COLO829 (cell line): ENCODE measurements at regions not wholly inside any gene's neighbourhood (a gene's known extent, or its start where the extent isn't known, plus 50 kb on each side); places are given as distances from the start of the nearest gene placed in this dataset.

ENCODE experiments used
- DNase-seq: peaks from one replicate; pipeline ENCODE4 v3.0.0; 2012; ENCODE audit warnings: low spot score

DNA sequence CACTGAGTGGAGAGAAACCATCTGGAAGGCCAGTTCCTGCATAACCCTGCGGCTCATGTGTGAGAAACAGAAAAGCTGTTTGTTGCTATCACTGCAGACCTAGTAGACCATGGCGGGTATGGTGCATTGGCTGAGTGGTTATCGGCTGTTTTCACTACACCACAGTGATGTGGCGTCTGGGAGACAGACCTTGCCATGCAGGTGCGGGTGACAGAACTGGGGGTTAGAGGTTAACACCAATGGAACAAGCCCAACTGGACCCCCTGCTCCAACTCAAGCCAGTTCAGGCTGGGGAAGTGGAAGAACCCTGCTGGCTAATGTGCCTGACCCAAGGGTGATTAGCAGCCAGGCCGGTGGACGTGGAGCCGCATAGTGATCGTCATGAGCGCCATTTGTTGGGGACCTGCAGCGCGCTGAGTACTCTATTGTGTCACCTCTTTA is 91.9 kb downstream of the IRF8 start:
- DNase-seq = no peak

DNA sequence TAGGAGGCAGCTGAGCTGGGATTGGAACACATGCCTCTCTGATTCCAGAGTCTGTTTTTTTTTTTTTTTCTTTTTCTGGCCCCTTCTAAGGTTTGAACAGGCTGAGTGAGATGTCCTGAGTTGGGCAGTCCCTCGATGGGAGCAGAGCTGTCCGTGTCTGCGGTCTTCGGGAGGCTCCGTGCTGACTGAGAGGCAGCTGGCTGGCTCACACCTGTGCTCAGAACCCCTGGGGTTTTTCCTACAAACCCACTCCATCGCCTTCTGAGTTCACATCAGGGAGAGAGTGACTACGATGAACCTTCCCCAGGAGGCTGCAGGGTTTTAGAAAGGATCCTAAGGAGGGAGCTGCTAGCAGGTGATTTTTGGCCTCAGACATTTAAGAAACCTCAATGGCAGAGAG is 92.5 kb downstream of the IRF8 start:
- no peak for DNase-seq

DNA sequence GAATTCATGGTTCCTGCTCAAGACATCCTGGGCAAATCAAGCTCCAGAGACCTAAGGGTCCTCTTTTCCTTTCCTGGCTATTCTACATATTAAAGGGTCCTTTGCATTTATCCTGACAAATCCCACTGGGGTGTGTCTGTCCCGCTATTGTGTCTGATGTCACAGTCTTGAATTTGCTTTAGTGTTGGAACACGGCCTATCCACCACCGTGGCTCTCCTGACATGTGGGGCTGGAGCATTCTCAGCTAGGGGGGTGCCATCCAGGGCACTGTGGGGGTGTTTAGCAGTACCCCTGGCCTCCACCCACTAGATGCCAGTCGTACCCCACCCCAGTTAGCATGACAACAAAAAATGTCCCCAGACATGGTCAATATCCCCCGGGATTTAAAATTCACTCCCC is 92.9 kb downstream of the IRF8 start:
- no peak for DNase-seq

DNA sequence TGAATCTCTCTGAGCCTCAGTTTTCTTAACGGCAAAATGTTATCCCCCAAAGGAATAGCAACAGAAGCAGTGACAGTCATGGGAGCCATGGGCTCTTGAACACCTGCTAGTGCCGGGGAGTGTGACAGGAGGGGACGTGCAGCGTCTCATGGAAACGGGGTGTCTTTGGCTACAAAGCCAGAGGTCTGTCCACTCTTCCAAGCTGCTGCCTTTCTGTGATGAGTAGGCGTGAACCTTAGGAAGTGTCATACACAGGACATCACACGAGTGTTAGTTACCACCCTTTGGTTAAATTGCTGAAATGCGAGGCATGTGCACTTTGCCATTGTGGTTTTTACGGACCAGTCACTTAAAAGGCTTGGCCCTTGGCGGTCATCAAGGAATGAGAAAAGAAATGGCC is 93.4 kb downstream of the IRF8 start:
- DNase-seq = no peak

DNA sequence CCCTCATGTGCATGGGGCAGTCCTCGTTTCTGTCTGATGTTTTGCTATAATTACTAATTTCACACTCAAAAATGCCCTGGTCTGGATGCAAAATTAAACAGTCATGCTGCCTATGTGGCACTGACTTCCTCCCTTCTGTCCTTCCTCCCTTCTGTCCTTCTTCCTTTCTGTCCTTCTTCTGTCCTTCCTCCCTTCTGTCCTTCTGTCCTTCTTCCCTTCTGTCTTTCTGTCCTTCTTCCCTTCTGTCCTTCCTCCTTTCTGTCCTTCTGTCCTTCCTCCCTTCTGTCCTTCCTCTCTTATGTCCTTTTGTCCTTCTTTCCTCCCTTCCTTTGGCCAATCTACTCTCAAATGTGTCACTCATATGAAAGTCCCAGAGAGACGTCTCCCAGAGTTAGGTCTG is 93.8 kb downstream of the IRF8 start:
- DNase-seq = no peak

DNA sequence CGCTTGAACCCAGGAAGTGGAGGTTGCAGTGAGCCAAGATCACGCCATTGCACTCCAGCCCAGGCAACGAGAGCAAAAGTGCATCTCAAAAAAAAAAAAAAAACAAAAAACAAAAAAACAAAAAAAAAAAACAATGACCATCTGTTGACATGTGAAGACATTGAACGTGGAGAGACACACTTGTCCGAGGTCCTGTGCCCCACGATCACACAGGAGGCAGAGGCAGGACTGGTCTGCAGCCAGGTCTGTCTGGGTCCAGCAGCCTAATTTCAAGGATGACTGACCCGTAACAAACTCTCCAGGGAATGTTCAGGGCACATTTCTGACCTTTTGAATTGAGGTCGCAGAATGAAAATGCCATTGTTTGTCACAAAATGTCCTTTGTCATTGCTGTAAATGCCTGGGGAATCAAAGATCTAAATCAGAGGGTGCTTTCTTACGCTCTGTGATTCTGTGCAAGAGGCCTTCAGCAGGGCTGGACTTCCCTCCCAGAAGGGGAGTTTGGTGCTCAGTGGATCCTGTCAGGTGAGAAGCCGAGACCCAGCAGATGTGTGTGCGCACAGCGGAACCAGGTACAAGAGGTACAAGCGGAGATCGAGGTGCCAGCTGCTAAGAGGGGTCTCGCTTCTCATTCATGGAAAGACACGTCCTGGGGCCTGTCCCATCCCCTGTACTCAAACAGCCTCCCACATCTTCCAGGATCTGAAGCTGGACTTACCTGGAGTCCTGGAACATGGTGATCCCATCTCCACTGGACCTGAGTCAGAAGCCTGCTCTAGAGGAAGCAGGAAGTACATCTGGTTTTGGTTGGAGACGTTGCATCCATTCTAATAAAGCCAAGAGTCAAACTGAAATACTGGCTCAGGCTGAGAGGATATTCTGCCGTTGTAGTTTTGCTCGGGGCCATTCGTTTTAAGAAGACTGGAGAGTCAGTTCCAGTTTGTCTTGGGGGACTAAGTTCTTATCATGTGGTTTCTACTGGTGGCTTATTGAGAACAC is 95.8 kb downstream of the IRF8 start:
- no peak for DNase-seq

DNA sequence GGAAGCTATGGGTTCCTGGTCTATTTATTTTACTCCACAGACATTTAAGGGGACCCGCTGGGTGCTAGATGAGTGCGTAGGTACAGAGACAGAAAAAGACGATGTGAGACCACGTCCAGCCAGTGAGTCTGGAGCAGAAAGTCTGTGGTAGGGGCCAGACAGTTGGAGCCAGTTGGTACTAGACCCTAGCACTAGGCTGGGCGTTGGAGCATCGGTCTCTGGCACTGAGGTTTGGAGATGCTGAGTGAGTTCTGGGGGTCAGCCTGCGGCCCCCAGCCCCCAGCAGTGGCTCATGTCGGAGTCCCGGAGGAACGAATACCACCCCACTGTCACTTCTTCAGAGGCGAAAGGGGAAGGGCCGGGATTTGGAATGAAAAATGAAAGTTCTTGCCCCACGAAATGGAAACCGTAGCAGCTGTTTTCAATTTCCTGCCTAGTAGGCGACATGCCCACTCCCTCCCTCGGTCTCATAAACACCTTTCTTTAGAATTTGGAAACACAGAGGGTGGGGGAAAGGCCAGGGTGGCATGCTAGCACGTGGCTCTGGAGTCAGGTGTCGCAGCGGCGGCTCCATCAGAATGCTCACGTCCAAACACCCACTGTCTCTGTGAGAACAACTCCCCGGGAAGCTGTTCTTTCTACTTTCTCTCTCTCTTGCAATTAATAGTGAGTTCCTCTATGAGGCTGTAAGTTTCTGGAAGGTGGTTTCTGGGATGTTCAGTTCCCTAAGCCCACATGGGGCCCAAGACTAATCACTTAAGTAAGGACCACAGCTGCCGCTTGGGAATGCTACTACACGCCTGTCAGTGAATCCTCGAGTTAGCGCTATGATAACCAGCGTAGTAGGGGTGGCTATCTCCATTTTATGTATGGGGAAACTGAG is 96.8 kb downstream of the IRF8 start:
- DNase-seq = no peak

DNA sequence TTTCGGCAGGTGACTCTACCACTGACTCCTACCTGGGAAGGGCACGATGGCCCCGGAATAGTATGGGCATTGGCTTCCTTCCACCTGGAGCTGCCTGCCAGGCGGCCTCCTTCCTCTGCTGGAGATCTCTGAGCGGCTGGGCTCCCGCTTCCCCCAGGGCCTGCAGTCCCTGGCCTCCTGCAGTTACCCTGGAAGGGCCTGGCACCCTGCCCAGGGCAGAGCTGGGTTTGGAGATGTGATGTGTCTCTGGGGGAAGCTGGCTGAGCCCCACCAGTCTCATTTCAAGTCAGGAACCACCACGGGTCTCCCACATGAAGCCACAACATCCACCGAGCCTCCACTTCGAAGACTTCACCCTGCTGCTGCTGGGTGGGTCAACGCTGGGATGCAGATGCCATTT is 97.9 kb downstream of the IRF8 start:
- no peak for DNase-seq

DNA sequence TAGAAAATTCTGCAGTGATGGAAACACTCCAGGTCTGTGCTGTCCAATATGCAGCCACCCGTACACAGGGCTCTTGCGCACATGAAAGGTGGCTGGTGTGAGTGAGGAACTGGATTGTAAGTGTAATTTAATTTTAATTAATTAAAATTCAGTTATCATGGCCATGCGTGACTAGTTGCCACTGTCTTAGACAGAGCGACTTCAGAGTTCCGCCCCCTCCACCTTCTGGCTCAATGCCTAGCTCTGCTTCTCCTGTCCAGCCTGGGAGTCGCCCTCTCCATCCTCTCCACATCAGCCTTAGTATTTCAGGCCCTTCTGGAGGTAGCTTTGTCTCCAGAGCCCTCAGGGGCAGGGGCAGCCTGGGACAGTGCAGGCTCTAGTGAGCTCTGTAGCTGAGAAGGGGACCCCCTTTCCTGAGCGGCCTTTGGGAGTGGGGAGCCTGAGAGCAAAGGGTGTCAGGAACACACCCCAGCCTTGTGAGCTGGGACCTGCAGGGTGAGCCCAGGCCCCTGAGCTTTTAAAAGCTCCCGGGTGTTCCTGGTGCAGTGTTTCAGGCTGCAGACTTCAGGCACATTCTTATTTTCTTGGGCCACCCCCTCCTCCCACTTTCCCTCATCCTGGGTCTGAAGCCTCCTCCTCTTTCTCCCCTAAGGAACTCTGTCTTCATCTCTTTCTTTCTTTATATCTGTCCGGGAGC is 99.4 kb downstream of the IRF8 start:
- DNase-seq = no peak

DNA sequence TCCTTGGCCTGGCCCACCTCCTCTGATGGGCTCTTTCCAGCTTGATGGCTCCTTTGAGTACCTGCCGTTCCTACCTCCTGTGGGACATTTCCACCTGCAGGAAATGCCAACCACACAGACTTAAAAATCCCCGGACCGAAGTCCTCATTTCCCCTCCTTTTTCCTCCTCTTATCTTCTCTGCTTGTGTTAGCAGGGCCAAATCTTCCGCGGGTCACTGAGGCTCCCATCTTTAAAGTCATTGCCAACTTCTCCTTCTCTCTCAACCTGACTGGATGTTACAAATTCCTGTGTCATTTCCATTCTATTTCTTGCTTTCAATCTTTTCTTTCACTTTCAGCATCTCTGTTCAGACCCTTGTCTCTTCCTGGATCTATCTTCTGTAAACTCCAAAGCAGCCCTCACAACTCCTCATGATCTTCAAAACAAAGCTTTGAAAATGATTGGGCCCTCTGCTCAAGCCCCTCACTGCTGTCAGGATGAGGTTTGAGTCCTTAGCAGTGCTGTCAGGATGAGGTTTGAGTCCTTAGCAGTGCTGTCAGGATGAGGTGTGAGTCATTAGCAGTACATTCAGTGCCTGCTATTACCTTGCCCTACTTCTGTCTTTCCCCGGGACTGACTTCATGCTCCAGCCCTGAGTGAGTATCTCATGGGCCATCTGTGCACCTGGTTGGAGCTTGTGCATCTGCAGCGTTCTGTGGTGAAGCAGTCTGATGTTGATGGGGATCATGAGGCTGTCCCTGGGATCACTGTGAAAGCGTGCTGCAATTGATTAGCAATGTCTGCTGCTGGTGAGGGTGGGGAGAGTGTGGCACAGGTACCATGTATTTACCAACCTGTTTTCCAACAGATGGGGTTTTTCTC is 100.1 kb downstream of the IRF8 start:
- DNase-seq = no peak

DNA sequence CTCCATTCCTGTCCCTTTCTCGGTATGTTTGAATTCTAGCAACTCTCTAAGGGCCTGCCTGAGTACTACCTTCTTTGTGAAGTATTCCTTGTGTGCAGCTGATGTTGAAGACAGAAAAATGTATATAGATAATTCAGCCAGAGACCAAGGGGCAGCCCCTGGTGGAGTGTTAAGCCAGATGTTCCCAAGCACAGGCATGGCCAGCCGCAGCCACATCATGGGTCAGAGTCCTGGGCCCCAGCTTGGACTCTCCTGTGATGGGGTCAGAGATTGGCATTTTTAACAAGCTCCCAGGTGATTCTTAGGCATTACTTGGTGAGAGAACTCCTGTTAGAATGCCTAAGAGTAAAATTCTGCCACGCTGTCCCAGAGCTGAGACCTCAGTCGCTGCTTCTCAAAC is 100.8 kb downstream of the IRF8 start:
- no peak for DNase-seq

DNA sequence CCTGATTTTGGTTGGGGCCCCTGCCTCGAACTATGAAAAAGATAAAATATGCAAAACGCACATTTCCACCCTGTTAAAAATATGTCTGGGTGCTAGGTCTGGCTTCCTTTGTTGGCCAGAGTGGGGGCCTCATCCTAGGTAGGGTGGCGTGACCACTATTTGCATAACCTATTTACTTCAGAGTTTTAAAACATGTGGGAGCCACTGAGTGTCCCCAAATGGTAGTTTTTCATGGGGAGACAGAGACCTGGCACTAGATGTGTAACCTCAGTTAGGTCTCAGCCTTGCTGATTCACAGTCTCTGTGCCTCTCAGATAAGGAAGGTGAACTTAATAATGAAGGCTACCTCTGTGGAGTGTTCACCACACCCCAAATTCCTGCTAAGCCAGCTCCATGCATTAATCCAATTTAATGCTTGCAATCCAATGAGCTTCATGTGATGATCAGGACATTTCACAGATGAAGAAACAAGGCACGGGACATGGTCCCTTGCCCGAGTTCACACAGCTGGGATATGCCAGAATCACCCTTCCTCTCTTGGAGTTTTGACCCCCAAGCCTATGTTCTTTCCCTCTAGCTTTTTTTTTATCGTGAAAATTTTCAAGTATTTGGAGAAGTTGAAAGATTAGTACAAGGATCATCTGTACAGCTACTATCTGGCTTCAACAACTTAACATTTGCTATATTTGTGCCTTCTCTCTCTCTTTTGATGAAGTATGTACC is 103.4 kb downstream of the IRF8 start:
- DNase-seq = no peak

DNA sequence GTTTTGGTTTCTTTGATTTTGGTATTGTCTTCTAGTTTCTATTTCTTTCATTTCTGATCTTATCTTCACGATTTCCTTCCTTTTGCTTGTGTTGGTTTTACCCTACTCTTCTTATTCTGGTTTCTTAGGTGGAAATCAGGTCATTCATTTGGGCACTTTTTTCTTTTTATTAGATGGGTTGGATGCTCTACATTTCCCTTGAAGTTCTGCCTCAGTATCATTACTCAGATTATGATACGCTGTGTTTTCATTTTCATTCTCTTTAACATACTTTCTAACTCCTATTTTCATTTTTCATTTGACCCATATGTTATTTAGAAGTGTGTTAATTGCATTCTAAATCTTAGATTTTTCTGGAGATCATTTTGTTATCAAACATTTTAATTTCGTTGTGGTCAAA is 108.6 kb downstream of the IRF8 start:
- DNase-seq = no peak

DNA sequence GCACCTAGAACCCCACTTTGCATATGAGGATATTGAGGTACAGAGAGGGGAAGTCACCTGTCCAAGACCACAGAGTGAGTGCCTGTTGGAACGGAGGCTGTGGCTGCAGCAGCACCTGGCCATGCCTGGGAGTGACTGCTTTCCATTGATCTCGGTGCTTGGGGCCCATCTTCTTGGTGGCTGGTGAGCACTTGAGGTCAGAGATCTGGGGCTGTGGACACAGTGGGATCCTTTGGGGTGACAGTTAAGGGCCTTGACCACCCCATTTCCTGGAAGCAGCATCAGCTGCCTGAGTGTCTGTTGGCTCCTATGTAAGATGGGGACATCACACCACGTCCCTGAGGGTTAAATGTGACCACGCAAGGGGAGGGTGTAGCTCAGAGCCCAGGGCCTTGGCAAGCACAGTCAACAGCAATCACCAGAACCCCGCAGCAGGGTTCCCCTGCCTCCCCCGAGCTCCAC is 111.7 kb downstream of the IRF8 start:
- DNase-seq = no peak

DNA sequence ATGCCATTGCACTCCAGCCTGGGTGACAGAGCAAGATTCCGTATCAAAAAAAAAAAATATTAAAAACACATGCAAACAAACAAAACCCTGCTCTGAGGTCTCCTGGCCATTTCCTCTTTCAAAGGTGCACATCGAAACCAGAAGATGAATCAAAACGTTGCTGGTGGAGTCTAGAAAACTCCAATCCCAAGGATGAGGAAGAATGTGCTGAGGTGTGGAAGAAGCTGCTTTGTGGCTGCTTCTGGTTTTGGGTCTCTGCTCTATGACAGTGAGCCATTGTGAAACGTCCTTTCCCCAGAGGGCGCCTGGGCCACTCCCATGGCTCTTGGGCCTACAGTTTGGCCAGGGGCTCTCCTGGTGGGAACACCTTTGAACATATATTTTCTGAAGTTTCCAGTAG is 112.6 kb downstream of the IRF8 start:
- no peak for DNase-seq

DNA sequence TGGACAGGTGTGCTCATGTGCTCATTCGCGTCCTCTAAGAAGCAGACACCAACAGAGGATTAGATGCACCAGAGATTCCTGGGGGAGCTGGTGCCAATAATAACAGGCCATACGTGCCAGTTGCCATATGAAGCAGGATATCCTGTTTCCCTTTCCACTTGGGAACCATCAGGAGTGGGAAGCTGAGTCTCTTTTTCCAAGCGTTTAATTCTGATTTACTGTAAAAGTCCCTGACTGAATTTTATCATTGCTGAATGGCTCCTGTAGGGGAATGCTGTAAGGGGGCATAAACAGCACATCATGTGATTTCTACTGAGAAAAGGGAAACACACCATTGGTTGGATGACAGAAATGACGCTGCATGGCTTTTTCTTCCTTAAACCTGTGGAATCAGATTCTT is 113.3 kb downstream of the IRF8 start:
- no peak for DNase-seq

DNA sequence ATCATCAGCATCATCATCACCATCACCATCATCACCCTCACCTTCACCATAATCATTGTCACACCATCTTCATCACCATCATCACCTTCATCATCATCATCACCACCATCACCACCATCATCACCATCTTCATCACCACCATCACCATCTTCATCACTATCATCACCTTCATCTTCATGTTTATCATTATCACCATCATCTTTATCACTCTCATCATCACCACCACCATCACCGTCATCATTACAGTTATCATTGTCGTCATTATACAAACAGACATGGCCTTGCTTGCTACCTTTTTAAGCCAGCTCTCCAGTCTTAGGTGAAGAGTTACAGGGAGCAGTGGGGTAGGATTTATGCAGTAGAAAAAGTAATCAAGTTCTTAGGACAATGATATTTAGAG is 114.9 kb downstream of the IRF8 start:
- no peak for DNase-seq

DNA sequence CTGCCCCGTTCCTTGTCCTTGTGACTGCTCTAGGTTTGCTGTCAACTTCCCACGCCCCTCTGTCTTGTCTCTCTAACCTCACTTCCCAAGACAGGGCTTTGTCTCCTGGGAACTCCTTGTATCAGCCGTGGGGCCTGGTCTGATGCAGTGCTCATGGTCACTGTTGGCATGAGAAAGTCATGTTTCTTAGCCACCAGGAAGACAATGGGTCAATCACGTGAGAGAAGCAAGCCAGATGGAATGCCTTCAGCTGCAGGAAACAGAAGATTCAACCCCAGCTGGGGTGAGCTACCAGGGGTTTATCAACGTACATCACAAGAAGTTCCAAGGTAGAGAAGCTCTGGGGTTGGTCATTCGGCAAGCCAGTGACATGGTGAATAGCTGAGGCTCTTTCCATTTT is 116.6 kb downstream of the IRF8 start:
- DNase-seq = no peak

DNA sequence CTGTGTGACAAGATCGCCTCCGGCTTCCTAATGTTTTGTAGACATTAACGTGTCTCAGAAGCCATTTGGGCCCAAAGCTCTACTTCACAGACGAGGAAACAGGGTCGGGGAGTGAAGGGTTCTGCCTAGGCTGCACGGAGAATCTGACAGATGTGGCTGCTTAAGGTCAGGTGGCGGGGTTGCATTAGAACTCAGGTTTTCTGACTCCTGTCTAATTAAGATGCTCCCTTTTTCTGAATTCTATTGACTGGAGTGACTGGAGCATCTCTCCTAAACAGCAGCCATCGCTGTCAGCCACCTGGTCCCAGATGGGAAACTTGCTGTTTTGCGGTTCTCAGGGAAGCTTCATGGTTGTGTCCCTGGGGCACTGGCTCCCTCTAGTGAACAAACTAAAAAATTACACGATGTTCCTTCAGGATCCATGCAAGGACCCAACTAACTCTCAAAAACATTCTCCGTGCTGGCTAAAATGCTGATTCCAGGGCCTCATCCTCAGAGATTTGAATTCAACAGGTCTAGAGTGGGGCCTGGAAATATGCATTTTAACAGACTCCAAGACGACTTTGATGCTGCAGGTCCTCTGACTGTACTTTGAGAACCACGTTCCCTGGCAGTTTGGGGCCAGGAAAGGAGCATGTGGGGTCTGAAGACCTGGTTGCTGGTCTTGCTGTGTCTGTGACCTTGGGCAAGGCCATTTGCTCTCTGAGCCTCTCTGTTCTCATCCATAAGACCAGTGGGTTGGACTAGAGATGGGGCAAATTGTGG is 117.4 kb downstream of the IRF8 start:
- DNase-seq = no peak

DNA sequence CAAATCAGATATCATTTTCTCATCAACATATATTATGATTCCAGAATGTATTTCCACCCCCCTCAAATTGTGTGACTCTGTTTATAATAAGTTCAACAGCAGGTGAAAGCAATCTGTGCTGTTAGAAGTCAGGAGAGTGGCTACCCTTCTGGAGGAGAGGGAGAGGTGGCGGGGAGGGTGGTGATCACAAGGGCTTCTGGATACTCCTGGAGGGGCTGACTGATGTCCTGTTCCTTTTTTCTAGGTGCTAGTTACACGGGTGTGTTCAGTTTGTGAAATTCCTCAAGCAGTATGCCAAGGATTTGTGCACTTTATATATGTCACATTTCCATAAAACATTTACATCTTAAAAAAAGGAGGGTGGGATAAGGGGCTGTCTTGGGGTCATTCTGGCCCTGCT is 119.1 kb downstream of the IRF8 start:
- no peak for DNase-seq
